NCI-H2081 (cell line): ENCODE measurements at regions not wholly inside any gene's neighbourhood (a gene's known extent, or its start where the extent isn't known, plus 50 kb on each side); places are given as distances from the start of the nearest gene placed in this dataset.

Experiments
- DNase-seq, 2 experiments: peaks; one replicate each; lab custom pipeline; 2025; lab: John Stamatoyannopoulos, UW

- no peak for DNase-seq
Measured at GRCh38 chr19:31946491-31946890, 398.9 kb upstream of the ZNF507 start.

- no peak for DNase-seq
Measured at GRCh38 chr19:31947436-31948115, 397.8 kb upstream of the ZNF507 start.

- no peak for DNase-seq
Measured at GRCh38 chr19:31952693-31953092, 392.7 kb upstream of the ZNF507 start.

GRCh38 chr19:31955061-31955460 lies 390.3 kb upstream of the ZNF507 start:
- DNase-seq, result no peak

GRCh38 chr19:31955884-31956283 lies 389.5 kb upstream of the ZNF507 start:
- DNase-seq, result no peak

- DNase-seq, result no peak
Measured at GRCh38 chr19:31956771-31957392, 388.5 kb upstream of the ZNF507 start.

GRCh38 chr19:31957711-31958110 lies 387.7 kb upstream of the ZNF507 start:
- no peak for DNase-seq

GRCh38 chr19:31959527-31960018 lies 385.8 kb upstream of the ZNF507 start:
- DNase-seq, result no peak

GRCh38 chr19:31960474-31960873 lies 384.9 kb upstream of the ZNF507 start:
- no peak for DNase-seq

- DNase-seq, result no peak
Measured at GRCh38 chr19:31961191-31961590, 384.2 kb upstream of the ZNF507 start.

GRCh38 chr19:31961667-31962066 lies 383.7 kb upstream of the ZNF507 start:
- DNase-seq, result no peak

- no peak for DNase-seq
Measured at GRCh38 chr19:31962561-31962996, 382.8 kb upstream of the ZNF507 start.

GRCh38 chr19:31963746-31964145 lies 381.7 kb upstream of the ZNF507 start:
- no peak for DNase-seq

- DNase-seq, result no peak
Measured at GRCh38 chr19:31969016-31969415, 376.4 kb upstream of the ZNF507 start.

- DNase-seq, result no peak
Measured at GRCh38 chr19:31970027-31970461, 375.4 kb upstream of the ZNF507 start.

GRCh38 chr19:31974290-31974689 lies 371.1 kb upstream of the ZNF507 start:
- DNase-seq, result no peak

- no peak for DNase-seq
Measured at GRCh38 chr19:31974941-31975340, 370.5 kb upstream of the ZNF507 start.

- no peak for DNase-seq
Measured at GRCh38 chr19:31975461-31975860, 369.9 kb upstream of the ZNF507 start.

GRCh38 chr19:31976775-31977536 lies 368.5 kb upstream of the ZNF507 start:
- no peak for DNase-seq

GRCh38 chr19:31979362-31979761 lies 366.0 kb upstream of the ZNF507 start:
- no peak for DNase-seq

- DNase-seq, result no peak
Measured at GRCh38 chr19:31979949-31980670, 365.3 kb upstream of the ZNF507 start.

- DNase-seq, result no peak
Measured at GRCh38 chr19:31980796-31981195, 364.6 kb upstream of the ZNF507 start.
